Naive B cell (primary cell): ENCODE measurements at regions not wholly inside any gene's neighbourhood (a gene's known extent, or its start where the extent isn't known, plus 50 kb on each side); places are given as distances from the start of the nearest gene placed in this dataset.

Experiments used
- ATAC-seq, 2 donors: fragments of 150-1000 bp; cut with Tn5 transposase; 2 replicates each; pipeline ENCODE4 v1.10.0; 2021; ENCODE audit warnings: low read depth in 2 of 2, mild to moderate bottlenecking in 2 of 2, moderate library complexity in 2 of 2
- DNase-seq: peaks from one replicate; pipeline ENCODE4 v3.0.0; 2022
- H3K27ac Mint-ChIP-seq, 6 donors: one replicate each; pipeline ENCODE4 v1.8.0; 2020 to 2022; ENCODE audit warnings: mild to moderate bottlenecking in 6 of 6, mixed read lengths in 6 of 6, moderate library complexity in 5 of 6, inconsistent platforms in 2 of 6
- H3K27me3 Mint-ChIP-seq, 3 donors: one replicate each; pipeline ENCODE4 v1.8.0; 2021 to 2022; ENCODE audit warnings: mixed read lengths in 3 of 3, mild to moderate bottlenecking in 1 of 3
- H3K36me3 Mint-ChIP-seq, 2 donors: one replicate each; pipeline ENCODE4 v1.8.0; 2020 to 2022; ENCODE audit warnings: mixed read lengths in 2 of 2, inconsistent platforms in 1 of 2, mild to moderate bottlenecking in 1 of 2
- H3K4me1 Mint-ChIP-seq, 3 donors: one replicate each; pipeline ENCODE4 v1.8.0; 2020 to 2022; ENCODE audit warnings: mixed read lengths in 3 of 3, inconsistent platforms in 1 of 3, mild to moderate bottlenecking in 1 of 3, moderate library complexity in 1 of 3
- H3K4me3 Mint-ChIP-seq, 8 donors: one replicate each; pipeline ENCODE4 v1.8.0; 2020 to 2022; ENCODE audit warnings: mild to moderate bottlenecking in 8 of 8, mixed read lengths in 8 of 8, moderate library complexity in 8 of 8, inconsistent platforms in 2 of 8
- H3K9me3 Mint-ChIP-seq, 7 donors: one replicate each; pipeline ENCODE4 v1.8.0; 2020 to 2022; ENCODE audit warnings: mixed read lengths in 7 of 7, mild to moderate bottlenecking in 5 of 7, inconsistent platforms in 2 of 7, moderate library complexity in 1 of 7

GRCh38 chr18:39561126-39561525 lies 1995.5 kb upstream of the CELF4 start:
- Mint-ChIP-seq H3K4me3 (no peak overlapping the region), H3K36me3 (no peaks in the 10 kb centered on the region), H3K27ac (no peak overlapping the region), H3K9me3 (peaks cover 0 to 9% (median 3%) of the 10 kb centered on the region in 7 donors), H3K27me3 (no peaks in the 10 kb centered on the region), H3K4me1 (no peaks in the 10 kb centered on the region)
- DNase-seq (no peak), ATAC-seq (no peak)

- Mint-ChIP-seq H3K27ac (no peak overlapping the region), H3K4me1 (no peaks in the 10 kb centered on the region), H3K36me3 (no peaks in the 10 kb centered on the region), H3K27me3 (no peaks in the 10 kb centered on the region), H3K4me3 (no peak overlapping the region), H3K9me3 (no peaks in the 10 kb centered on the region)
- ATAC-seq (no peak), DNase-seq (no peak)
Measured at GRCh38 chr18:39558658-39559057, 1993.1 kb upstream of the CELF4 start.

- Mint-ChIP-seq H3K27me3 (no peaks in the 10 kb centered on the region), H3K4me3 (no peak overlapping the region), H3K27ac (no peak overlapping the region), H3K4me1 (no peaks in the 10 kb centered on the region), H3K36me3 (no peaks in the 10 kb centered on the region), H3K9me3 (peaks cover 0 to 2% (median 0%) of the 10 kb centered on the region in 7 donors)
- DNase-seq (no peak), ATAC-seq (no peak)
Measured at GRCh38 chr18:39555496-39555895, 1989.9 kb upstream of the CELF4 start.

GRCh38 chr18:39550701-39551100 lies 1985.1 kb upstream of the CELF4 start:
- DNase-seq (no peak), ATAC-seq (no peak)
- H3K4me1 Mint-ChIP-seq, result no peaks in the 10 kb centered on the region
- no peak overlapping the region for H3K4me3 Mint-ChIP-seq
- H3K27ac Mint-ChIP-seq, result no peak overlapping the region
- no peaks in the 10 kb centered on the region for H3K36me3 Mint-ChIP-seq
- H3K9me3 Mint-ChIP-seq, result peaks cover 0 to 2% (median 0%) of the 10 kb centered on the region in 7 donors
- no peaks in the 10 kb centered on the region for H3K27me3 Mint-ChIP-seq

GRCh38 chr18:39549144-39549543 lies 1983.5 kb upstream of the CELF4 start:
- no peaks in the 10 kb centered on the region for H3K27me3 Mint-ChIP-seq
- DNase-seq (no peak), ATAC-seq (no peak)
- no peak overlapping the region for H3K4me3 Mint-ChIP-seq
- peaks cover 0 to 3% (median 1%) of the 10 kb centered on the region in 7 donors for H3K9me3 Mint-ChIP-seq
- no peaks in the 10 kb centered on the region for H3K4me1 Mint-ChIP-seq
- no peaks in the 10 kb centered on the region for H3K36me3 Mint-ChIP-seq
- H3K27ac Mint-ChIP-seq, result no peak overlapping the region

- Mint-ChIP-seq H3K36me3 (no peaks in the 10 kb centered on the region), H3K27me3 (no peaks in the 10 kb centered on the region), H3K4me3 (no peak overlapping the region), H3K9me3 (peaks cover 0 to 2% (median 0%) of the 10 kb centered on the region in 7 donors), H3K27ac (no peak overlapping the region), H3K4me1 (no peaks in the 10 kb centered on the region)
- ATAC-seq, result no peak
- no peak for DNase-seq
Measured at GRCh38 chr18:39531659-39532058, 1966.1 kb upstream of the CELF4 start.

- Mint-ChIP-seq H3K4me1 (no peaks in the 10 kb centered on the region), H3K4me3 (no peak overlapping the region), H3K27ac (no peak overlapping the region), H3K9me3 (peaks cover 0 to 2% (median 0%) of the 10 kb centered on the region in 7 donors), H3K36me3 (no peaks in the 10 kb centered on the region), H3K27me3 (no peaks in the 10 kb centered on the region)
- DNase-seq (no peak), ATAC-seq (no peak)
Measured at GRCh38 chr18:39529358-39529757, 1963.8 kb upstream of the CELF4 start.

- no peak overlapping the region for H3K27ac Mint-ChIP-seq
- no peaks in the 10 kb centered on the region for H3K36me3 Mint-ChIP-seq
- DNase-seq (no peak), ATAC-seq (no peak)
- no peaks in the 10 kb centered on the region for H3K27me3 Mint-ChIP-seq
- peaks cover 0 to 2% (median 0%) of the 10 kb centered on the region in 7 donors for H3K9me3 Mint-ChIP-seq
- H3K4me1 Mint-ChIP-seq, result no peaks in the 10 kb centered on the region
- H3K4me3 Mint-ChIP-seq, result no peak overlapping the region
Measured at GRCh38 chr18:39527465-39527864, 1961.9 kb upstream of the CELF4 start.

GRCh38 chr18:39524370-39524769 lies 1958.8 kb upstream of the CELF4 start:
- H3K4me3 Mint-ChIP-seq, result no peak overlapping the region
- ATAC-seq (no peak), DNase-seq (no peak)
- no peak overlapping the region for H3K27ac Mint-ChIP-seq
- no peaks in the 10 kb centered on the region for H3K36me3 Mint-ChIP-seq
- H3K9me3 Mint-ChIP-seq, result peaks cover 0 to 4% (median 0%) of the 10 kb centered on the region in 7 donors
- H3K4me1 Mint-ChIP-seq, result no peaks in the 10 kb centered on the region
- no peaks in the 10 kb centered on the region for H3K27me3 Mint-ChIP-seq

GRCh38 chr18:39523281-39523680 lies 1957.7 kb upstream of the CELF4 start:
- Mint-ChIP-seq H3K36me3 (no peaks in the 10 kb centered on the region), H3K27me3 (no peaks in the 10 kb centered on the region), H3K9me3 (peaks cover 0 to 4% (median 0%) of the 10 kb centered on the region in 7 donors), H3K4me3 (no peak overlapping the region), H3K27ac (no peak overlapping the region), H3K4me1 (no peaks in the 10 kb centered on the region)
- no peak for DNase-seq
- ATAC-seq, result no peak

- no peak for DNase-seq
- Mint-ChIP-seq H3K4me1 (no peaks in the 10 kb centered on the region), H3K27me3 (no peaks in the 10 kb centered on the region), H3K36me3 (no peaks in the 10 kb centered on the region), H3K4me3 (no peak overlapping the region), H3K27ac (no peak overlapping the region), H3K9me3 (peaks cover 0 to 2% (median 0%) of the 10 kb centered on the region in 7 donors)
- ATAC-seq, result no peak
Measured at GRCh38 chr18:39521164-39521563, 1955.6 kb upstream of the CELF4 start.

- DNase-seq (no peak), ATAC-seq (no peak)
- Mint-ChIP-seq H3K36me3 (no peaks in the 10 kb centered on the region), H3K4me1 (no peaks in the 10 kb centered on the region), H3K27me3 (no peaks in the 10 kb centered on the region), H3K4me3 (peak overlapping the region in 1 of 8 donors; percentile 38), H3K27ac (no peak overlapping the region), H3K9me3 (peaks cover 0 to 2% (median 0%) of the 10 kb centered on the region in 7 donors)
Measured at GRCh38 chr18:39519741-39520140, 1954.1 kb upstream of the CELF4 start.

GRCh38 chr18:39515299-39515698 lies 1949.7 kb upstream of the CELF4 start:
- H3K4me1 Mint-ChIP-seq, result no peaks in the 10 kb centered on the region
- H3K36me3 Mint-ChIP-seq, result no peaks in the 10 kb centered on the region
- H3K27me3 Mint-ChIP-seq, result no peaks in the 10 kb centered on the region
- no peak overlapping the region for H3K4me3 Mint-ChIP-seq
- no peak for DNase-seq
- peaks cover 0 to 11% (median 0%) of the 10 kb centered on the region in 7 donors for H3K9me3 Mint-ChIP-seq
- no peak overlapping the region for H3K27ac Mint-ChIP-seq
- ATAC-seq, result no peak

GRCh38 chr18:39513186-39513585 lies 1947.6 kb upstream of the CELF4 start:
- no peak for ATAC-seq
- Mint-ChIP-seq H3K9me3 (peaks cover 0 to 11% (median 0%) of the 10 kb centered on the region in 7 donors), H3K36me3 (no peaks in the 10 kb centered on the region), H3K27me3 (no peaks in the 10 kb centered on the region), H3K27ac (no peak overlapping the region), H3K4me3 (no peak overlapping the region), H3K4me1 (no peaks in the 10 kb centered on the region)
- no peak for DNase-seq
